GM12878 (cell line): ENCODE measurements at regions not wholly inside any gene's neighbourhood (a gene's known extent, or its start where the extent isn't known, plus 50 kb on each side); places are given as distances from the start of the nearest gene placed in this dataset.

Source experiments
- BHLHE40 ChIP-seq, 2 experiments: fragments of 450-650 bp in 1 of 2; IDR thresholded peaks; 2 replicates each; pipeline ENCODE4 v1.6.1; 2011 to 2017; ENCODE audit warnings: low read depth in 2 of 2, borderline replicate concordance in 1 of 2, improper control_type of control experiment in 1 of 2, low read length in 1 of 2, mild to moderate bottlenecking in 1 of 2
- CEBPB ChIP-seq, 2 experiments: fragments of 150-350 bp in 1 of 2; IDR thresholded peaks; 2 replicates each; pipeline ENCODE4 v1.6.1; 2012 to 2014; ENCODE audit warnings: low read depth in 2 of 2, low read length in 2 of 2, borderline replicate concordance in 1 of 2, inconsistent platforms in 1 of 2
- CREB1 ChIP-seq: IDR thresholded peaks from 2 replicates; pipeline ENCODE4 v1.6.1; 2012; ENCODE audit warnings: low read depth, mild to moderate bottlenecking, inconsistent platforms
- E4F1 ChIP-seq: fragments of 450-650 bp; IDR thresholded peaks from 2 replicates; pipeline ENCODE4 v1.6.1; 2018; ENCODE audit warnings: borderline replicate concordance, mild to moderate bottlenecking; ENCODE audit not compliant: partially characterized antibody
- EGR1 ChIP-seq, 2 experiments: IDR thresholded peaks; 1 replicate in 1 of 2; 2 replicates in 1 of 2; pipeline ENCODE4 v1.6.1; 2011 to 2012; ENCODE audit warnings: low read depth in 2 of 2, low read length in 2 of 2, borderline replicate concordance in 1 of 2, mild to moderate bottlenecking in 1 of 2, moderate library complexity in 1 of 2
- GATAD2B ChIP-seq: fragments of 450-650 bp; conservative IDR thresholded peaks from 2 replicates; pipeline ENCODE4 v1.6.1; 2017; ENCODE audit warnings: low read depth, mild to moderate bottlenecking, moderate library complexity
- HDGF ChIP-seq: fragments of 450-650 bp; IDR thresholded peaks from 2 replicates; pipeline ENCODE4 v1.6.1; 2016; ENCODE audit warnings: antibody characterized with exemption
- IKZF1 ChIP-seq: fragments of 450-650 bp; conservative IDR thresholded peaks from 2 replicates; pipeline ENCODE4 v1.6.1; 2017; ENCODE audit warnings: antibody characterized with exemption, mild to moderate bottlenecking
- KDM1A ChIP-seq: fragments of 200-600 bp; sonication (generic); IDR thresholded peaks from 2 replicates; pipeline ENCODE4 v1.6.1; 2016; ENCODE audit warnings: borderline replicate concordance
- MLLT1 ChIP-seq: fragments of 450-650 bp; IDR thresholded peaks from 2 replicates; pipeline ENCODE4 v1.6.1; 2016; ENCODE audit warnings: mild to moderate bottlenecking
- NFXL1 ChIP-seq: fragments of 450-650 bp; IDR thresholded peaks from 2 replicates; pipeline ENCODE4 v1.6.1; 2017; ENCODE audit warnings: antibody characterized with exemption, mild to moderate bottlenecking, borderline replicate concordance
- NFYA ChIP-seq: IDR thresholded peaks from 2 replicates; pipeline ENCODE4 v1.6.1; 2011; ENCODE audit warnings: low read depth, mild to moderate bottlenecking, low read length, improper control_type of control experiment, borderline replicate concordance
- PML ChIP-seq: IDR thresholded peaks from 2 replicates; pipeline ENCODE4 v1.6.1; 2012; ENCODE audit warnings: low read length, inconsistent platforms
- RAD51 ChIP-seq: fragments of 450-650 bp; IDR thresholded peaks from 2 replicates; pipeline ENCODE4 v1.6.1; 2016; ENCODE audit warnings: moderate library complexity, mild to moderate bottlenecking, inconsistent platforms
- RELA ChIP-seq: fragments of 450-650 bp; IDR thresholded peaks from 2 replicates; pipeline ENCODE4 v1.8.0; 2014; ENCODE audit warnings: borderline replicate concordance; ENCODE audit not compliant: partially characterized antibody
- SKIL ChIP-seq: fragments of 450-650 bp; IDR thresholded peaks from 2 replicates; pipeline ENCODE4 v1.6.1; 2017; ENCODE audit warnings: mild to moderate bottlenecking, low read depth, inconsistent platforms; ENCODE audit not compliant: poor library complexity, severe bottlenecking
- SMAD5 ChIP-seq: IDR thresholded peaks from 2 replicates; pipeline ENCODE4 v1.6.1; 2016; ENCODE audit warnings: antibody characterized with exemption, low read depth
- SMC3 ChIP-seq: IDR thresholded peaks from 2 replicates; pipeline ENCODE4 v1.6.1; 2011; ENCODE audit warnings: low read length, improper control_type of control experiment, borderline replicate concordance
- SP1 ChIP-seq: IDR thresholded peaks from one replicate; pipeline ENCODE4 v1.6.1; 2011; ENCODE audit warnings: low read depth, low read length
- STAT1 ChIP-seq: fragments of 450-650 bp; conservative IDR thresholded peaks from 2 replicates; pipeline ENCODE4 v1.6.1; 2014; ENCODE audit warnings: antibody characterized with exemption, mild to moderate bottlenecking
- ZBED1 ChIP-seq: IDR thresholded peaks from 2 replicates; pipeline ENCODE4 v1.6.1; 2016; ENCODE audit warnings: borderline replicate concordance
- ZBTB11 ChIP-seq: fragments of 450-650 bp; formaldehyde crosslinking; IDR thresholded peaks from 2 replicates; pipeline ENCODE4 v1.5.0; 2022; ENCODE audit warnings: mild to moderate bottlenecking, missing genetic modification characterization
- ZZZ3 ChIP-seq: IDR thresholded peaks from 2 replicates; pipeline ENCODE4 v1.6.1; 2011; ENCODE audit warnings: low read depth; ENCODE audit not compliant: control insufficient read depth, insufficient read length

GRCh38 chr15:95990833-95991232 is 339.7 kb upstream of the NR2F2 start (continued):
- TF ChIP-seq EGR1 (IDR thresholded peaks at IDR 0.05; ENCODE audit: borderline replicate concordance in 1 of 2, low read depth in 2 of 2, low read length in 2 of 2) (no peak), SMC3 (no peak), RAD51 (no peak), NFYA (no peak), ZBED1 (no peak), CEBPB (IDR thresholded peaks at IDR 0.05; ENCODE audit: borderline replicate concordance in 1 of 2, low read depth in 2 of 2, low read length in 2 of 2) (no peak), SMAD5 (no peak), BHLHE40 (IDR thresholded peaks at IDR 0.05; ENCODE audit: borderline replicate concordance in 1 of 2, low read depth in 2 of 2, low read length in 1 of 2) (peak; percentile 69 to 81; a peak in 3 of 4 replicates), NFXL1 (no peak), SP1 (no peak), KDM1A (no peak), PML (no peak), E4F1 (no peak), SKIL (no peak), ZBTB11 (CRISPR knock-in tag) (no peak), RELA (no peak), STAT1 (no peak), HDGF (no peak), MLLT1 (peak; percentile 96), IKZF1 (peak; percentile 86), ZZZ3 (no peak), GATAD2B (peak; percentile 75), CREB1 (no peak)
